Spleen (tissue), 7 donors: ENCODE measurements at regions not wholly inside any gene's neighbourhood (a gene's known extent, or its start where the extent isn't known, plus 50 kb on each side); places are given as distances from the start of the nearest gene placed in this dataset.

Experiments used
- POLR2A ChIP-seq, 3 donors: fragments of 450-650 bp; IDR thresholded peaks; one replicate each; pipeline ENCODE4 v1.5.1; 2017; ENCODE audit warnings: antibody characterized with exemption in 3 of 3, mild to moderate bottlenecking in 1 of 3
- TF ChIP-seq, protein P1 (sequence below), 11 experiments: fragments of 200-600 bp in 7 of 11; fragments of 450-650 bp in 4 of 11; sonication (generic) in 4 of 11; IDR thresholded peaks in 8 of 11; conservative IDR thresholded peaks in 3 of 11; 1 replicate in 7 of 11; 2 replicates in 4 of 11; pipeline versions ENCODE4 v1.4.0 to v1.8.0; 2016 to 2021; ENCODE audit warnings: antibody characterized with exemption in 11 of 11, inconsistent platforms in 4 of 11, mild to moderate bottlenecking in 1 of 11
- donor health status: DM: no; HTN: no; CAD: no; lungs with moderate emphysema.
- donor health status: DM: no; HTN: no; CAD: no.
- donor health status: DM: no; HTN: no; CAD: no.

DNA sequence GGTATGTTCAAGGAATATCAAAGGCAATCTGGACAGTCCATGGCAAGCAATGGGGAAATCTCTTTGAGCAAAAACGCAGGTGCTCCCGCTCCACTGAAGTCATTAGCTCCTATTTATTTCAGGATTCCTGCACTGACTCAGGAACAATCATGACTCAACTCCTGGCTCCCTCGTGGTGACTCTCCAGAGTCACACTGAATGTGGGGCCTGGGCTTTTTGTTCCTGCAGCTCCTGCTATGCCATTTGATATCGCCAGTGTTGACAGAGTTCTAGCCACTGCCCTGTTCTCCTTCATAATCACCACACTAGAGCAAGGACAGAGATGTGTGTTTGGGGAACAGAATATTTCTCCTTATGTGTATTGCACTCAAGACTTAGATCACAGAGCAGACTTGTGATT, 187.2 kb upstream of the ZNF462 start:
- no peak for TF ChIP-seq POLR2A (IDR thresholded peaks at IDR 0.05)
- TF ChIP-seq, protein P1, sequence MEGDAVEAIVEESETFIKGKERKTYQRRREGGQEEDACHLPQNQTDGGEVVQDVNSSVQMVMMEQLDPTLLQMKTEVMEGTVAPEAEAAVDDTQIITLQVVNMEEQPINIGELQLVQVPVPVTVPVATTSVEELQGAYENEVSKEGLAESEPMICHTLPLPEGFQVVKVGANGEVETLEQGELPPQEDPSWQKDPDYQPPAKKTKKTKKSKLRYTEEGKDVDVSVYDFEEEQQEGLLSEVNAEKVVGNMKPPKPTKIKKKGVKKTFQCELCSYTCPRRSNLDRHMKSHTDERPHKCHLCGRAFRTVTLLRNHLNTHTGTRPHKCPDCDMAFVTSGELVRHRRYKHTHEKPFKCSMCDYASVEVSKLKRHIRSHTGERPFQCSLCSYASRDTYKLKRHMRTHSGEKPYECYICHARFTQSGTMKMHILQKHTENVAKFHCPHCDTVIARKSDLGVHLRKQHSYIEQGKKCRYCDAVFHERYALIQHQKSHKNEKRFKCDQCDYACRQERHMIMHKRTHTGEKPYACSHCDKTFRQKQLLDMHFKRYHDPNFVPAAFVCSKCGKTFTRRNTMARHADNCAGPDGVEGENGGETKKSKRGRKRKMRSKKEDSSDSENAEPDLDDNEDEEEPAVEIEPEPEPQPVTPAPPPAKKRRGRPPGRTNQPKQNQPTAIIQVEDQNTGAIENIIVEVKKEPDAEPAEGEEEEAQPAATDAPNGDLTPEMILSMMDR (IDR thresholded peaks at IDR 0.05 in 8 of 11, conservative IDR thresholded peaks at IDR 0.05 in 3 of 11) = no peak
